Mesenchymal stem cell (in vitro differentiated cells and primary cell): ENCODE measurements at regions not wholly inside any gene's neighbourhood (a gene's known extent, or its start where the extent isn't known, plus 50 kb on each side); places are given as distances from the start of the nearest gene placed in this dataset.

Experiments
- DNase-seq: peaks from one replicate; pipeline ENCODE4 v3.0.0-alpha.2; 2013
- H2AFZ ChIP-seq: one replicate; pipeline ENCODE4 v1.6.1; 2013; ENCODE audit warnings: low read depth, mild to moderate bottlenecking, control low read depth, inconsistent platforms, low read length, moderate library complexity
- H2AK5ac ChIP-seq: 2 replicates; pipeline ENCODE4 v1.6.1; 2013; ENCODE audit warnings: low read length, moderate library complexity, mild to moderate bottlenecking, inconsistent platforms; ENCODE audit not compliant: severe bottlenecking
- H2BK120ac ChIP-seq: one replicate; pipeline ENCODE4 v1.6.1; 2013; ENCODE audit warnings: low read depth, mild to moderate bottlenecking, inconsistent platforms, low read length, moderate library complexity
- H2BK12ac ChIP-seq, 2 experiments: one replicate each; pipeline ENCODE4 v1.6.1; 2013; ENCODE audit warnings: inconsistent platforms in 2 of 2, low read length in 2 of 2, mild to moderate bottlenecking in 2 of 2, moderate library complexity in 2 of 2, control low read depth in 1 of 2
- H2BK15ac ChIP-seq: one replicate; pipeline ENCODE4 v1.6.1; 2013; ENCODE audit warnings: mild to moderate bottlenecking, low read depth, inconsistent platforms; ENCODE audit not compliant: poor library complexity, severe bottlenecking
- H2BK5ac ChIP-seq: 2 replicates; pipeline ENCODE4 v1.6.1; 2013; ENCODE audit warnings: low read depth, mild to moderate bottlenecking, low read length, control low read depth, inconsistent platforms; ENCODE audit not compliant: poor library complexity, severe bottlenecking
- H3K14ac ChIP-seq, 2 experiments: one replicate each; pipeline ENCODE4 v1.6.1; 2013; ENCODE audit warnings: inconsistent platforms in 2 of 2, low read length in 2 of 2, control low read depth in 1 of 2, mild to moderate bottlenecking in 1 of 2, moderate library complexity in 1 of 2
- H3K18ac ChIP-seq, 2 experiments: one replicate each; pipeline ENCODE4 v1.6.1; 2013; ENCODE audit warnings: inconsistent platforms in 2 of 2, low read length in 2 of 2, control low read depth in 1 of 2, low read depth in 1 of 2, mild to moderate bottlenecking in 1 of 2
- H3K23ac ChIP-seq, 2 experiments: one replicate each; pipeline ENCODE4 v1.6.1; 2013; ENCODE audit warnings: inconsistent platforms in 2 of 2, low read length in 2 of 2, mild to moderate bottlenecking in 2 of 2, moderate library complexity in 2 of 2, control low read depth in 1 of 2
- H3K27ac ChIP-seq: 2 replicates; pipeline ENCODE4 v1.5.1; 2013; ENCODE audit warnings: mild to moderate bottlenecking, moderate library complexity, low read length, control low read depth, inconsistent platforms; ENCODE audit not compliant: poor library complexity, severe bottlenecking
- H3K27me3 ChIP-seq, 2 experiments: 2 replicates each; pipeline versions ENCODE4 v1.6.1 to v1.7.0; 2013; ENCODE audit warnings: low read length in 2 of 2, mild to moderate bottlenecking in 2 of 2, moderate library complexity in 2 of 2, control low read depth in 1 of 2, inconsistent platforms in 1 of 2; ENCODE audit not compliant: control insufficient read depth in 1 of 2, insufficient read depth in 1 of 2
- H3K36me3 ChIP-seq, 2 experiments: 2 replicates each; pipeline versions ENCODE4 v1.6.1 to v1.7.0; 2013; ENCODE audit warnings: low read length in 2 of 2, control low read depth in 1 of 2, inconsistent platforms in 1 of 2, low read depth in 1 of 2, mild to moderate bottlenecking in 1 of 2; ENCODE audit not compliant: insufficient read depth in 2 of 2, control insufficient read depth in 1 of 2
- H3K4ac ChIP-seq, 2 experiments: one replicate each; pipeline ENCODE4 v1.6.1; 2013; ENCODE audit warnings: inconsistent platforms in 2 of 2, low read length in 2 of 2, mild to moderate bottlenecking in 2 of 2, moderate library complexity in 2 of 2, control low read depth in 1 of 2, low read depth in 1 of 2
- H3K4me1 ChIP-seq: 2 replicates; pipeline ENCODE4 v1.6.1; 2013; ENCODE audit warnings: low read depth, low read length, control low read depth; ENCODE audit not compliant: control insufficient read depth, insufficient read depth
- H3K4me2 ChIP-seq: 2 replicates; pipeline ENCODE4 v1.6.1; 2013; ENCODE audit warnings: low read length, mild to moderate bottlenecking, inconsistent platforms; ENCODE audit not compliant: poor library complexity, severe bottlenecking
- H3K4me3 ChIP-seq, 2 experiments: 2 replicates each; pipeline versions ENCODE4 v1.5.1 to v1.7.0; 2013; ENCODE audit warnings: low read length in 2 of 2, mild to moderate bottlenecking in 2 of 2, control low read depth in 1 of 2, low read depth in 1 of 2; ENCODE audit not compliant: insufficient read depth in 1 of 2
- H3K79me1 ChIP-seq: replicated peaks from 2 replicates; pipeline ENCODE4 v1.6.1; 2013; ENCODE audit warnings: mild to moderate bottlenecking, control low read depth, low read length, inconsistent platforms; ENCODE audit not compliant: poor library complexity, severe bottlenecking
- H3K9ac ChIP-seq: 2 replicates; pipeline ENCODE4 v1.7.0; 2013; ENCODE audit warnings: mild to moderate bottlenecking, low read length, moderate library complexity
- H3K9me3 ChIP-seq: 2 replicates; pipeline ENCODE4 v1.7.0; 2013; ENCODE audit warnings: mild to moderate bottlenecking, low read length; ENCODE audit not compliant: control insufficient read depth
- H4K8ac ChIP-seq: one replicate; pipeline ENCODE4 v1.6.1; 2013; ENCODE audit warnings: inconsistent platforms, mild to moderate bottlenecking, low read length, moderate library complexity
- H4K91ac ChIP-seq: one replicate; pipeline ENCODE4 v1.6.1; 2013; ENCODE audit warnings: mild to moderate bottlenecking, low read length, inconsistent platforms
- WGBS: methylation state at CpG from one replicate; pipeline ENCODE4 v1.1.7; 2013; ENCODE audit warnings: mixed read lengths; 5-methylcytosine and 5-hydroxymethylcytosine counted together

- H3K27ac ChIP-seq: no peak overlapping the region
- no peak overlapping the region for H4K8ac ChIP-seq
- H3K14ac ChIP-seq: no peak overlapping the region
- H2BK5ac ChIP-seq: no peak overlapping the region
- no peaks in the 10 kb centered on the region for H3K79me1 ChIP-seq
- no peak overlapping the region for H2BK15ac ChIP-seq
- no peak overlapping the region for H2BK12ac ChIP-seq
- H3K4me1 ChIP-seq: no peaks in the 10 kb centered on the region
- no peaks in the 10 kb centered on the region for H3K36me3 ChIP-seq
- no peak overlapping the region for H2AK5ac ChIP-seq
- H4K91ac ChIP-seq: no peak overlapping the region
- no peak overlapping the region for H3K4me3 ChIP-seq
- H3K9me3 ChIP-seq: peaks cover 11% of the 10 kb centered on the region
- 80% methylated on average over 1 of the region's 1 CpG for WGBS
- no peak overlapping the region for H3K4me2 ChIP-seq
- DNase-seq: no peak
- H3K18ac ChIP-seq: no peak overlapping the region
- H3K27me3 ChIP-seq: no peaks in the 10 kb centered on the region
- H2AFZ ChIP-seq: no peak overlapping the region
- H3K9ac ChIP-seq: no peak overlapping the region
- no peak overlapping the region for H3K4ac ChIP-seq
- H3K23ac ChIP-seq: no peak overlapping the region
- H2BK120ac ChIP-seq: no peak overlapping the region
Measured at GRCh38 chr2:77797088-77797487, 274.9 kb upstream of the LRRTM4 start.

GRCh38 chr2:77800410-77800809, 278.2 kb upstream of the LRRTM4 start:
- H4K8ac ChIP-seq: no peak overlapping the region
- no peak overlapping the region for H2AK5ac ChIP-seq
- H3K27me3 ChIP-seq: no peaks in the 10 kb centered on the region
- no peak overlapping the region for H2BK15ac ChIP-seq
- H3K4me2 ChIP-seq: no peak overlapping the region
- no peak overlapping the region for H3K14ac ChIP-seq
- H3K18ac ChIP-seq: no peak overlapping the region
- no peaks in the 10 kb centered on the region for H3K4me1 ChIP-seq
- H3K4ac ChIP-seq: no peak overlapping the region
- no peak overlapping the region for H3K23ac ChIP-seq
- H3K4me3 ChIP-seq: no peak overlapping the region
- H3K27ac ChIP-seq: no peak overlapping the region
- H4K91ac ChIP-seq: no peak overlapping the region
- no peaks in the 10 kb centered on the region for H3K36me3 ChIP-seq
- H2BK5ac ChIP-seq: no peak overlapping the region
- H2AFZ ChIP-seq: no peak overlapping the region
- H2BK12ac ChIP-seq: no peak overlapping the region
- DNase-seq: no peak
- H2BK120ac ChIP-seq: no peak overlapping the region
- H3K9ac ChIP-seq: no peak overlapping the region
- H3K9me3 ChIP-seq: peaks cover 14% of the 10 kb centered on the region
- no peaks in the 10 kb centered on the region for H3K79me1 ChIP-seq

GRCh38 chr2:77807531-77808215, 285.5 kb upstream of the LRRTM4 start:
- Histone ChIP-seq H4K91ac (no peak overlapping the region), H2AFZ (no peak overlapping the region), H2BK12ac (no peak overlapping the region), H3K4me3 (no peak overlapping the region), H3K9me3 (peaks cover 9% of the 10 kb centered on the region), H2BK120ac (no peak overlapping the region), H3K27ac (no peak overlapping the region), H4K8ac (no peak overlapping the region), H3K14ac (no peak overlapping the region), H3K36me3 (no peaks in the 10 kb centered on the region), H2BK5ac (no peak overlapping the region), H2AK5ac (no peak overlapping the region), H3K79me1 (no peaks in the 10 kb centered on the region), H3K4me2 (no peak overlapping the region), H3K4ac (no peak overlapping the region), H3K9ac (no peak overlapping the region), H2BK15ac (no peak overlapping the region), H3K23ac (no peak overlapping the region), H3K4me1 (no peaks in the 10 kb centered on the region), H3K18ac (no peak overlapping the region), H3K27me3 (no peaks in the 10 kb centered on the region)
- no peak for DNase-seq
- 72% methylated on average over 7 of the region's 7 CpGs for WGBS

- 95% methylated on average over 6 of the region's 6 CpGs for WGBS
Measured at GRCh38 chr2:77808599-77808998, 286.4 kb upstream of the LRRTM4 start.

More at GRCh38 chr2:77808599-77808998, 286.4 kb upstream of the LRRTM4 start:
- Histone ChIP-seq H3K23ac (no peak overlapping the region), H3K4ac (no peak overlapping the region), H3K4me2 (no peak overlapping the region), H3K27ac (no peak overlapping the region), H2BK15ac (no peak overlapping the region), H4K91ac (no peak overlapping the region), H2BK5ac (no peak overlapping the region), H2BK12ac (no peak overlapping the region), H3K27me3 (no peaks in the 10 kb centered on the region), H3K4me1 (no peaks in the 10 kb centered on the region), H4K8ac (no peak overlapping the region), H3K9me3 (peaks cover 9% of the 10 kb centered on the region), H2AK5ac (no peak overlapping the region), H3K18ac (no peak overlapping the region), H3K14ac (no peak overlapping the region), H2BK120ac (no peak overlapping the region), H2AFZ (no peak overlapping the region), H3K79me1 (no peaks in the 10 kb centered on the region), H3K4me3 (no peak overlapping the region), H3K36me3 (no peaks in the 10 kb centered on the region), H3K9ac (no peak overlapping the region)
- no peak for DNase-seq
